WTC11 (cell line): ENCODE measurements at regions not wholly inside any gene's neighbourhood (a gene's known extent, or its start where the extent isn't known, plus 50 kb on each side); places are given as distances from the start of the nearest gene placed in this dataset.

Experiments used
- ATAC-seq: fragments of 200-7000 bp; cut with Tn5 transposase; 2 replicates; pipeline ENCODE4 v1.10.0; 2021; ENCODE audit warnings: mild to moderate bottlenecking, moderate library complexity
- CTCF ChIA-PET: fragments of 300-600 bp; sonication (Branson Sonifier 250); formaldehyde crosslinking; loops from one replicate; lab custom pipeline; 2021; ENCODE audit warnings: antibody characterized with exemption; lab: Charles Lee
- POLR2A ChIA-PET: fragments of 350-600 bp; sonication (Branson Sonifier 250); formaldehyde crosslinking; loops from one replicate; lab custom pipeline; 2021; ENCODE audit warnings: antibody characterized with exemption; lab: Charles Lee
- DNase-seq: peaks from one replicate; pipeline ENCODE4 v3.0.0; 2021; ENCODE audit warnings: low spot score
- H3K27ac Mint-ChIP-seq: 2 replicates; pipeline ENCODE4 v1.8.0; 2021; ENCODE audit warnings: mixed read lengths
- H3K27me3 Mint-ChIP-seq: 2 replicates; pipeline ENCODE4 v1.8.0; 2021; ENCODE audit warnings: low read depth, mild to moderate bottlenecking, moderate library complexity, mixed read lengths
- H3K36me3 Mint-ChIP-seq: 2 replicates; pipeline ENCODE4 v1.8.0; 2021; ENCODE audit warnings: mixed read lengths
- H3K4me1 Mint-ChIP-seq: 2 replicates; pipeline ENCODE4 v1.8.0; 2022; ENCODE audit warnings: mixed read lengths
- H3K4me3 Mint-ChIP-seq: 2 replicates; pipeline ENCODE4 v1.8.0; 2021; ENCODE audit warnings: mild to moderate bottlenecking, moderate library complexity, mixed read lengths
- H3K9me3 Mint-ChIP-seq: 2 replicates; pipeline ENCODE4 v1.8.0; 2021; ENCODE audit warnings: mixed read lengths
- AR ChIP-seq: fragments of 250-450 bp; sonication (Bioruptor Pico); IDR thresholded peaks from 2 replicates; pipeline ENCODE4 v1.9.0; 2021; ENCODE audit warnings: mild to moderate bottlenecking
- CDX4 ChIP-seq: fragments of 250-450 bp; sonication (Bioruptor Pico); IDR thresholded peaks from 2 replicates; pipeline ENCODE4 v1.9.0; 2021; ENCODE audit warnings: moderate library complexity, mild to moderate bottlenecking, inconsistent platforms, borderline replicate concordance
- CREB1 ChIP-seq: sonication (generic); formaldehyde crosslinking; IDR thresholded peaks from 2 replicates; pipeline ENCODE4 v1.8.0; 2023; ENCODE audit warnings: mild to moderate bottlenecking, missing genetic modification reagents
- E2F5 ChIP-seq: sonication (generic); formaldehyde crosslinking; IDR thresholded peaks from 2 replicates; pipeline ENCODE4 v1.8.1; 2022; ENCODE audit warnings: mild to moderate bottlenecking, moderate library complexity, missing genetic modification reagents
- EMX1 ChIP-seq: fragments of 250-450 bp; sonication (Bioruptor Pico); IDR thresholded peaks from 2 replicates; pipeline ENCODE4 v1.8.0; 2021; ENCODE audit warnings: mild to moderate bottlenecking
- JAZF1 ChIP-seq: fragments of 250-450 bp; sonication (Bioruptor Pico); IDR thresholded peaks from 2 replicates; pipeline ENCODE4 v1.9.0; 2021; ENCODE audit warnings: moderate library complexity, mild to moderate bottlenecking, inconsistent platforms
- RELA ChIP-seq: sonication (generic); formaldehyde crosslinking; IDR thresholded peaks from 2 replicates; pipeline ENCODE4 v1.8.1; 2022; ENCODE audit warnings: missing genetic modification reagents, mild to moderate bottlenecking, borderline replicate concordance
- SOX15 ChIP-seq: fragments of 250-450 bp; sonication (Bioruptor Pico); IDR thresholded peaks from 2 replicates; pipeline ENCODE4 v1.9.0; 2021; ENCODE audit warnings: mild to moderate bottlenecking
- ZBTB43 ChIP-seq: sonication (generic); formaldehyde crosslinking; IDR thresholded peaks from 2 replicates; pipeline ENCODE4 v1.8.1; 2023; ENCODE audit warnings: mild to moderate bottlenecking, missing genetic modification reagents
- ZNF138 ChIP-seq: sonication (generic); formaldehyde crosslinking; conservative IDR thresholded peaks from 2 replicates; pipeline ENCODE4 v1.8.1; 2022; ENCODE audit warnings: mild to moderate bottlenecking, moderate library complexity, missing genetic modification reagents
- ZNF219 ChIP-seq: sonication (generic); formaldehyde crosslinking; IDR thresholded peaks from 2 replicates; pipeline ENCODE4 v1.8.0; 2023; ENCODE audit warnings: missing genetic modification reagents, mild to moderate bottlenecking, borderline replicate concordance
- ZNF263 ChIP-seq: sonication (generic); formaldehyde crosslinking; IDR thresholded peaks from 2 replicates; pipeline ENCODE4 v1.8.1; 2022; ENCODE audit warnings: low read depth, mild to moderate bottlenecking, moderate library complexity, missing genetic modification reagents
- TF ChIP-seq, protein P1 (sequence below): sonication (generic); formaldehyde crosslinking; IDR thresholded peaks from 2 replicates; pipeline ENCODE4 v1.8.1; 2022; ENCODE audit warnings: missing genetic modification reagents, borderline replicate concordance
- TF ChIP-seq, protein P2 (sequence below): sonication (generic); formaldehyde crosslinking; conservative IDR thresholded peaks from 2 replicates; pipeline ENCODE4 v1.8.1; 2023; ENCODE audit warnings: mild to moderate bottlenecking, low read depth, missing genetic modification reagents, moderate library complexity
- TF ChIP-seq, protein P3 (sequence below): sonication (generic); formaldehyde crosslinking; IDR thresholded peaks from 2 replicates; pipeline ENCODE4 v1.8.0; 2022; ENCODE audit warnings: mild to moderate bottlenecking, missing genetic modification reagents

DNA sequence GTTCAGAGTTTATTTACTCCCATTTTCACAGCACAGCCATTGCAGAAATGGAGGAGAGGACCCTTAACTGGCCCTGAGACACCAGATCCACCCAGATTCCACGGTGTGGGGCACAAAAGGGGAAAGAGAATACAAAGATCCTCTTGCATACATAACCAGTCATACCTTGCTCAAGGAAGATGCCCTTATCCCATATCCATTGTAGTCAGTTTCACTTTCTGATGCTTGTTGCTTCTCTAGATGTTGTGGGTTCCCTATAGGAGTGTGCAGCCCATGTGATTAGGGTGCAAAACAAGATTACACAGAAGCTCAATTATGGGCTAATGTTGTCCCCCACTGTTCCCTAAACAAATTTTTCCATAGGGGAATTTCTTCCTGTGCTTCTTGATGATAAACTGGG is 1309.0 kb upstream of the PABPC4L start:
- POLR2A ChIA-PET, result no interaction called here
- Mint-ChIP-seq H3K4me3 (no peak overlapping the region), H3K27me3 (no peaks in the 10 kb centered on the region), H3K36me3 (no peaks in the 10 kb centered on the region), H3K4me1 (no peaks in the 10 kb centered on the region), H3K9me3 (peaks cover 5% of the 10 kb centered on the region; the same call in 1 of the 2 replicates), H3K27ac (no peak overlapping the region)
- DNase-seq, result no peak
- CTCF ChIA-PET, result no interaction called here
- TF ChIP-seq, protein P1, sequence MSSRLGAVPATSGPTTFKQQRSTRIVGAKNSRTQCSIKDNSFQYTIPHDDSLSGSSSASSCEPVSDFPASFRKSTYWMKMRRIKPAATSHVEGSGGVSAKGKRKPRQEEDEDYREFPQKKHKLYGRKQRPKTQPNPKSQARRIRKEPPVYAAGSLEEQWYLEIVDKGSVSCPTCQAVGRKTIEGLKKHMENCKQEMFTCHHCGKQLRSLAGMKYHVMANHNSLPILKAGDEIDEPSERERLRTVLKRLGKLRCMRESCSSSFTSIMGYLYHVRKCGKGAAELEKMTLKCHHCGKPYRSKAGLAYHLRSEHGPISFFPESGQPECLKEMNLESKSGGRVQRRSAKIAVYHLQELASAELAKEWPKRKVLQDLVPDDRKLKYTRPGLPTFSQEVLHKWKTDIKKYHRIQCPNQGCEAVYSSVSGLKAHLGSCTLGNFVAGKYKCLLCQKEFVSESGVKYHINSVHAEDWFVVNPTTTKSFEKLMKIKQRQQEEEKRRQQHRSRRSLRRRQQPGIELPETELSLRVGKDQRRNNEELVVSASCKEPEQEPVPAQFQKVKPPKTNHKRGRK (CRISPR knock-in tag), result no peak
- no peak for TF ChIP-seq JAZF1 (CRISPR knock-in tag)
- TF ChIP-seq, protein P2, sequence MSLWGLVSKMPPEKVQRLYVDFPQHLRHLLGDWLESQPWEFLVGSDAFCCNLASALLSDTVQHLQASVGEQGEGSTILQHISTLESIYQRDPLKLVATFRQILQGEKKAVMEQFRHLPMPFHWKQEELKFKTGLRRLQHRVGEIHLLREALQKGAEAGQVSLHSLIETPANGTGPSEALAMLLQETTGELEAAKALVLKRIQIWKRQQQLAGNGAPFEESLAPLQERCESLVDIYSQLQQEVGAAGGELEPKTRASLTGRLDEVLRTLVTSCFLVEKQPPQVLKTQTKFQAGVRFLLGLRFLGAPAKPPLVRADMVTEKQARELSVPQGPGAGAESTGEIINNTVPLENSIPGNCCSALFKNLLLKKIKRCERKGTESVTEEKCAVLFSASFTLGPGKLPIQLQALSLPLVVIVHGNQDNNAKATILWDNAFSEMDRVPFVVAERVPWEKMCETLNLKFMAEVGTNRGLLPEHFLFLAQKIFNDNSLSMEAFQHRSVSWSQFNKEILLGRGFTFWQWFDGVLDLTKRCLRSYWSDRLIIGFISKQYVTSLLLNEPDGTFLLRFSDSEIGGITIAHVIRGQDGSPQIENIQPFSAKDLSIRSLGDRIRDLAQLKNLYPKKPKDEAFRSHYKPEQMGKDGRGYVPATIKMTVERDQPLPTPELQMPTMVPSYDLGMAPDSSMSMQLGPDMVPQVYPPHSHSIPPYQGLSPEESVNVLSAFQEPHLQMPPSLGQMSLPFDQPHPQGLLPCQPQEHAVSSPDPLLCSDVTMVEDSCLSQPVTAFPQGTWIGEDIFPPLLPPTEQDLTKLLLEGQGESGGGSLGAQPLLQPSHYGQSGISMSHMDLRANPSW, result no peak
- no peak for TF ChIP-seq ZNF138 (CRISPR knock-in tag)
- no peak for TF ChIP-seq ZNF263 (CRISPR knock-in tag)
- TF ChIP-seq, protein P3, sequence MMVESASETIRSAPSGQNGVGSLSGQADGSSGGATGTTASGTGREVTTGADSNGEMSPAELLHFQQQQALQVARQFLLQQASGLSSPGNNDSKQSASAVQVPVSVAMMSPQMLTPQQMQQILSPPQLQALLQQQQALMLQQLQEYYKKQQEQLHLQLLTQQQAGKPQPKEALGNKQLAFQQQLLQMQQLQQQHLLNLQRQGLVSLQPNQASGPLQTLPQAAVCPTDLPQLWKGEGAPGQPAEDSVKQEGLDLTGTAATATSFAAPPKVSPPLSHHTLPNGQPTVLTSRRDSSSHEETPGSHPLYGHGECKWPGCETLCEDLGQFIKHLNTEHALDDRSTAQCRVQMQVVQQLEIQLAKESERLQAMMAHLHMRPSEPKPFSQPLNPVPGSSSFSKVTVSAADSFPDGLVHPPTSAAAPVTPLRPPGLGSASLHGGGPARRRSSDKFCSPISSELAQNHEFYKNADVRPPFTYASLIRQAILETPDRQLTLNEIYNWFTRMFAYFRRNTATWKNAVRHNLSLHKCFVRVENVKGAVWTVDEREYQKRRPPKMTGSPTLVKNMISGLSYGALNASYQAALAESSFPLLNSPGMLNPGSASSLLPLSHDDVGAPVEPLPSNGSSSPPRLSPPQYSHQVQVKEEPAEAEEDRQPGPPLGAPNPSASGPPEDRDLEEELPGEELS, result no peak
- no peak for TF ChIP-seq CREB1 (CRISPR knock-in tag)
- no peak for TF ChIP-seq EMX1 (CRISPR knock-in tag)
- TF ChIP-seq AR (CRISPR knock-in tag), result no peak
- TF ChIP-seq E2F5, result no peak
- no peak for TF ChIP-seq ZBTB43 (CRISPR knock-in tag)
- no peak for TF ChIP-seq RELA (CRISPR knock-in tag)
- no peak for TF ChIP-seq ZNF219 (CRISPR knock-in tag)
- no peak for TF ChIP-seq SOX15 (CRISPR knock-in tag)
- TF ChIP-seq CDX4 (CRISPR knock-in tag), result no peak
- ATAC-seq, result no peak
